GM19025 (cell line): ENCODE measurements at regions not wholly inside any gene's neighbourhood (a gene's known extent, or its start where the extent isn't known, plus 50 kb on each side); places are given as distances from the start of the nearest gene placed in this dataset.

Source experiments
- ATAC-seq: cut with Tn5 transposase; IDR thresholded peaks from one replicate; pipeline ENCODE4 v1.9.1; 2021; ENCODE audit warnings: mild to moderate bottlenecking, low read depth, moderate library complexity; ENCODE audit not compliant: unreplicated experiment

- no peak for ATAC-seq
Measured at GRCh38 chr4:79042079-79042674, 102.9 kb upstream of the PAQR3 start.

GRCh38 chr4:79034544-79034943, 95.3 kb upstream of the PAQR3 start:
- no peak for ATAC-seq

- ATAC-seq: no peak
Measured at GRCh38 chr4:79030973-79031372, 91.7 kb upstream of the PAQR3 start.

- ATAC-seq: no peak
Measured at GRCh38 chr4:79027656-79028055, 88.4 kb upstream of the PAQR3 start.

GRCh38 chr4:79025170-79025569, 85.9 kb upstream of the PAQR3 start:
- ATAC-seq: no peak

- no peak for ATAC-seq
Measured at GRCh38 chr4:79023799-79024770, 84.8 kb upstream of the PAQR3 start.

- no peak for ATAC-seq
Measured at GRCh38 chr4:79022529-79022928, 83.3 kb upstream of the PAQR3 start.

GRCh38 chr4:79017481-79017880, 78.2 kb upstream of the PAQR3 start:
- no peak for ATAC-seq

- no peak for ATAC-seq
Measured at GRCh38 chr4:79016878-79017277, 77.6 kb upstream of the PAQR3 start.

- ATAC-seq: no peak
Measured at GRCh38 chr4:79015411-79015810, 76.2 kb upstream of the PAQR3 start.

GRCh38 chr4:79014230-79014629, 75.0 kb upstream of the PAQR3 start:
- ATAC-seq: no peak

GRCh38 chr4:79013756-79014155, 74.5 kb upstream of the PAQR3 start:
- ATAC-seq: no peak

- ATAC-seq: no peak
Measured at GRCh38 chr4:78990938-78991810, 51.9 kb upstream of the PAQR3 start.

- ATAC-seq: no peak
Measured at GRCh38 chr4:78989697-78990270, 50.5 kb upstream of the PAQR3 start.
